HG02623 (cell line): ENCODE measurements at regions not wholly inside any gene's neighbourhood (a gene's known extent, or its start where the extent isn't known, plus 50 kb on each side); places are given as distances from the start of the nearest gene placed in this dataset.

ENCODE experiments used
- ATAC-seq: cut with Tn5 transposase; IDR thresholded peaks from one replicate; pipeline ENCODE4 v1.9.1; 2021; ENCODE audit warnings: moderate library complexity; ENCODE audit not compliant: unreplicated experiment

DNA sequence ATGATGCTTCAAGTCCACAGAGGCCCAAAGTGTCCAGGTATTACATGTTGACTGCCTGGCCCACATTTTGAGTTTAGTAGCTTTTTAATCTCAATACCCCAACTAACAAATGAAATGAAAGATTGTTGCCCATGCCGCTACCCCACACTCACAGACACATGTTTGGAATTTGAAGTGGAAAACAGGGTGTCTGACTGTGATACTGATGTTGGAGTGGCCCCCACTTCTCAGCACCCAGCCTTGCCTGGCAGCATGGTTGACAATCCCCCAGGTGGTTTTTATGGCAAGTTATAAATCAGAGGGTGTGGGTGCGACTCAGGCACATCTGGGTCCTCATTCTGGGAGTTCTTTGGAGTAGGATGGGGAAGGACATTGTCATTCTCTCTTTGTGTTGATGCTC is 314.7 kb upstream of the ZNF32 start:
- no peak for ATAC-seq

DNA sequence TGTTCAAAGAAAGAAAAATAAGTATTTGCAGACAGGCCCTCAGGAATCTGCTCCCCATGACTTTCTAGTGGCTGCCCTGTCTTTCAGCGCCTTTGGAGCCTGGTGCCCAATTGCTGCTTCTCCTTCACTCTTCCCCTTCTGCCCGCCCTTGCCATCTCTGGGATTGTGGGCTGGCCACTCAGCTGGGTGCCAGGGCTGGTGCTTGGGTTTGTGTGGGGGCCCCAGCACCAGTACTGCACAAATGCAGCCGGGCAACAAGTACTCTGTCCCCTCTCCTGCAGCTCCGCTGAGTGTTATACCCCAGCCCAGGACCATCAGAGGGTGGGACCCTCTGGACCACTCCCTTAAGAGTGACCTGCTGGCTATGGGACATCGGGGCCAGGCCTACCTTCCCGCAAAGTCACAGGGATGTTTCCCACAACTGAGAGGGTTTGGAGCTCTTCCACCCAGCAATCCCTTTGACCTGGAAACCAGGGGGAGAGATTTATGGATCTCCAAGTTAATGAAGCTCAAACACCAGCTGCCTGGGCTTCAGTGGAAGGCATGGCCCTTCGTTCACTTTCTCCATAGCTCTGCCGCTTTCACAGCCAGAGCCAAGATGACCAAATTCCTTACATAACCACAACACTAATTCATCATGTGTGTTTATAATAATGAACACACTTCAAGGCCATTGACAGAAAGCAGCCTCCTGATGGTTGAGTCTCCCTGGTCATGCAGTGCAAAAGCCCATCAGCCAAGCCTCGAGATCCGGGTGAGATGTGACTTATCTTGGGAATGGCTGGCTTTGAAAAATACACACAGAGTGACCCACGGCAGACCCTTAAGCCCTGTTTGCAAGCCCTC is 313.9 kb upstream of the ZNF32 start:
- ATAC-seq = no peak

DNA sequence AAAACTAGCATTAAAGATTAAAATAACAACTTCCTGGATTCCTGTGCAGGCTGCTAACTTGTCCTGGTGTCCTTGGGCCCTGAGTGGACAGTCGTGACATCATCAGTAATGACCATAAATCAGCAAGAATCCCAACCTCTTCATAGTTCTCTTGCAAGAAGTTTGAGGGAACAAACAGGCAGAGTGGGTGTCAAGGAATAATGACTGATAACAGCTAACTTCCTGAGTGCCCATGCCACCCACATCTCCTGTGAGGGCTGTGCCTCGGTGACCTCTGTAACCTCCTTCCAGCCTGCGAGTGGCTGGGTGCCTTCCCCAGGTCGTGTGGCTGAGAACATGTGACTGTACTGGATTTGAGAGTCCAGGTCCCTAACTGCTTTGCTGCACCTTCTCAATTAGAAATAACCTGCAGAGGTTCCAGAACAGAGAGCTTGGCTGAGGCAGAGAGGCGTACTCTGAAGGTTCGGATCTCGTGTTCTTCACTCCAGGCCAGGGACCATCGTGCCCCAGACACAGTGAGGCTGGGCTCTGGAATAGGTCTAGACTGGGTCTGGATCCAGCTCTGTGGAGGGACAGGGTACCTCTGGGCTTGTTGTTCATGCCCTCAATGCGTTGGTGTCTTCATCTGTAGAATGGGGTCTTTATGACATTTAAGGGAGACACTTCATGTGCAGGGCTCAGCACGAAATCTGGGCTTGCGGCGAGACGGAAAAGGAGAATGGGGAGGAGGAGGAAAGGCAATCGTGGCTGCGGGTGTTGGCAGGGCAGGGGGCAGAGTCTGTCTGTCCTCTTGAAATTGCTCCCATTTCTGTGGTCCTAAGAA is 313.1 kb upstream of the ZNF32 start:
- no peak for ATAC-seq

DNA sequence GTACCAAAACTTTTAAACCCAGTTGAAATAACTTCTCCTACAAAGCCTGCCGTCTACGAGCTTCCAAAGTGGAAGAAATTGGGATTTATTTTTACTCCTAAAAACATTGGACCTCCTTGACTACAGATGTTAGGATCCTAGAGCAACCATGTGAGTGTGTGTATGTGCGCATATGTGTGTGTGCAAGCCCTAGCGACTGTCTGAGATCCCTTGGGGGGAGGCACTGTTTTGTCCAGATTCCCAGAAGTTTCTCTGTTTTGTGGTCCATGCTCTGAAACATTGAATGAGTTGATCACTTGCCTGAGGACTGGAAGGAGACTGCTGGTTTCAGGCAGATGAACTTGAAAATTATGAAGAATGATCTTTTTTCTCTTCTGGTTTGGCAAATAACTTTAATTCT is 312.3 kb upstream of the ZNF32 start:
- no peak for ATAC-seq

DNA sequence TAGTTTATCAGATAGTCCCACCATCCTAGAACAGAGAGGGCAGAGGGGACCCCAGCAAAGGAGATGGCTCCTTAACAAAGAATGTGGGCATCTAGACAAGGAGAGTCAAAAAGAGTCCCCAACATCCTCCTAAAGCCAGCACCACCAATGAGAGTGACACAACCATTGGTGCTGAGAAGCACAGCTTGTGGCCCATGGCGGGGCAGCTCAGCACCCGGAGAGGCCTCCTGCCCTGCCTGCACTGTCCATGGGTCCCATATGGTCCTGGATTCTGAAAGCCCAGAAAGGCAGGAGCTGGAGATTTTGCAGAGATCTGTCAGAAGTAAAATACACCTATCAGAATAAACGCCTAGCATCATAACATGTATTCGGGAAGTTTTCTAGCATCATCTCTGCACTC is 311.8 kb upstream of the ZNF32 start:
- no peak for ATAC-seq

DNA sequence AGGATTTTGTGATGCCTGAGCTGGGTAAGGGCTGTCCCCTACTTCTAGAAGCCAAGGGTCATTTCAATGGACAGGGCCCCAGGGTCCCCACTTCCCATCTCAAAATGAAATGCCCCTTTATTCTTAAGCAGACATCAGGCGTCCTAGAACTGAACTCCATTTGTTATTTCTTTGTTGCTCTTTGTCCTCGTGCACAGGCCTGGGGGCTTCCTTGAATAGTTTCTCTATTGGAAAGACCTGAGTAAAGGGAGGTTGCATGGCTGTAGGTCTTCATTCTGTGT is 311.4 kb upstream of the ZNF32 start:
- ATAC-seq = no peak

DNA sequence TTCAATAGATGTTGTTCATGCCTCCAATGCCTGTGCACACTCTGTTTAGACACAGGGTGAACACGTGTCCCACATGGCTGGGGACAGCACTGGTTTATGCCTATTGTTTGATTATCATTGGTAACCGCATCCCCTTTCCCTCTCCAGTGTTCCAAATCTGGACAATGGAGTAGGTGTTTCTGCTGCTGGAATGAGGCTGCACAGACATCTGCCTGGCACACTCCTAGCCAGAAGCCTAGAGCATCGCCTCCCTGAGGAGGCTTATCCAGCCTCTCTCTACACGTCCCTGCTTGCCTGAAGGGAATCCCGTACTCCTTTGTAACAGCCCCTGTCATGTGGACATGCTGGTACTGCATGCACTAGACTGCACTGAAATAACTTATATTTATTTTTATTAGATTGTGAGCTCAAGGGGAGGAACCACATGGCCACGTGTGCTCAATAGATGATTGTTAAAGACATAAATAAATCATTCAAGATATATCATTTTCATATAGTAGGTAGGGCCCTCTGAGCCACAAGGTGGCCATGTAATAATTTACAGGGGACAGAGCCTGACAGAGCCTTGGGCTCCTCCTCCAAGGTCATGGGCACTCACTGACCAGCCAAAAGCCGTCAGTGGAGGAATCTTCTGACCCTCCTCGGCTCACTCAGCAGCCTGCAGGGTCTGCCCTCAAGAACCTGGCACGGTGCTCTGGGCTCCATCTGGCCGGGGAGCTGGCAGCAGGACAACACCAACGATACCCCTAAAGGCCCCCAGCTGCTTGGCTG is 310.9 kb upstream of the ZNF32 start:
- no peak for ATAC-seq

DNA sequence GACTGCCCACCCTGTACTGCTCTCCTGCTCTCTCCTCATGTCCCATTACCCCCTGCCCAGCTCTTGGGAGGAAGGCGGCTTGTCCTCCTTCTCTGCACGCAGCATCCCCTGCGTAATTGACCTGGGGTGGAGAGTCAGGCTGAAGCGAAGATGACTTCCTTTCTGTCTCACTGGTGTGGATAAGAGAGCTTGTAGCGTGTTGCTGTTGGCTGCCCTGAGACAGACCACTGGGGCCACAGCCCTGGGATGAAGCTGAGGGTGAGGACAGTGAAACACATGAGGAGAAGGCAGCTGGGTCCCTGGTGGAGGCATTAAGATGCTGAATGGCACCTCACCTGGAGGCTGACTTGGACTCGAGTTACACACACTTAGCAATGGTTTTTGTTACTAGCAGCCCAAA is 310.3 kb upstream of the ZNF32 start:
- no peak for ATAC-seq

DNA sequence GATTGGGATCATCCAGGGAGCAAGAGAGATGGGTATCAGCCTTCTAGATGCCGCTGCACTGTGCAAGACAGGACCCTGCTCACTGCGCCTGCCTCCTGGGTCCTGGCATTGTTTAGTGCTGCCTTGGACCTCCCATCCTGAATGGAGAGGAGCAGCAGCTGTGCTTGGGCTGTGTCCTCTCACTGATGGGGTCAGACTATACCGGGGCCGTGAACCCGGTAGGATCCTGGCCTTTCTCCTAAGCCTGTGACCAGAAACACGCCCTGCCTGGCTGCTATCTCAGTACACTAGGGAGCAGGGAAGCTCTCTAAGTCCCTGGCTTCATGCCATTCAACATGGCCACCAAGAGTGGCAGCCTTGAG is 309.4 kb upstream of the ZNF32 start:
- no peak for ATAC-seq

DNA sequence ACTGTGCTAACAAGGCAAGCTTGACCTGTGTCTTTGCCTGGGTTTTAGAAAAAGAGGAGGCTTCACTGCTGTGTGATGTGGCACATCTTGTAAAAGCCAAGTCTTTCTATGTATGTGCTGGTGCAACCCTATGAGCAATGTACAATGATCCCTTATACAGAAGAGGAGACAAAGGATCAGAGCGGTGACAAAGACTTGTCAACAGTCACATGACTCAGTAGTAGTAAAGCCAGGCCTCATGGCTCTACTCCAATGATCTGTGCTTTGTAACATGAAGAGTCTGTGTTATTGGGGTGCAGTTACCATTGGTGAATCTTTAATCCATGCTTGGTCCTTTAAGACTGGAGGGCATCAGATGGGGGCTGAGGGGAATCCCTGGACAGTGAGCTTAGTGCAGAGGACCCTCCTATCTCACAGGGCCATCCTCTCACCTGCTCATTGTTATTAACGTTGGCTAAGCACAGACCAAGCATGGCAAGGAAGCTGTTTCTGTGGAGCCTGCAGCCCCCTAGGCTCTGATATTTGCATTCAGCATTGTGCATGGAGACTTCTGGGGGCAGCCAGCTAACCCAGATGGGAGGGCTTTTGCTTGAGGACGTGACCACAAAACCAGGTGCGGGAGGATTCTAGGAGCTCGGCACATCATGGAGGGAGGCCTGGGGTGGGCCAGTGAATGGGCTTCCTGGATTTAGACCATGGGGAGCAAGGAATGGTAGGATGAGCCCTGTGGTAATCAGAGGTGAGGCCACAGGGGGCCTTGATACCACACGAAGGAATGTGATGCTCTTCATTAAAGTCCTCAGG is 308.8 kb upstream of the ZNF32 start:
- no peak for ATAC-seq

DNA sequence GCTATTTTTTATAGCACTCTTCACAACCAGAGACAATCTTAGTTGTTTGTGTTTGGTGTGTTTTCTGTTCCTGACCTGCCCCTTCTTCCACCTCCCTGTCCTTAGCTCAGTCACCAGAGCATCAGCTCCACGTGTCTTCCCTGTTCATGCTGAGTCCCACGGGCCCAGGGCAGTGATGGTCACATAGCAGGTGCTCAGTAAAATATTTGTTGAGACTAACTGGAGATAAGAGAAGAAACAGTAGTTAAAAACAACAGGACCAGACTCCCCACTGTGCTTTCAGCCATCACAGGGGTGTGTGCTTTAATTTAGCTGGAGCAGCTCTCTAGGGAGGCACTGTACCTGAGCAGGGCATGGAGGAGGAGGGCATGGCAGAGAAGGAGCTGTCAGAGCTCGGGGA is 307.3 kb upstream of the ZNF32 start:
- ATAC-seq = no peak

DNA sequence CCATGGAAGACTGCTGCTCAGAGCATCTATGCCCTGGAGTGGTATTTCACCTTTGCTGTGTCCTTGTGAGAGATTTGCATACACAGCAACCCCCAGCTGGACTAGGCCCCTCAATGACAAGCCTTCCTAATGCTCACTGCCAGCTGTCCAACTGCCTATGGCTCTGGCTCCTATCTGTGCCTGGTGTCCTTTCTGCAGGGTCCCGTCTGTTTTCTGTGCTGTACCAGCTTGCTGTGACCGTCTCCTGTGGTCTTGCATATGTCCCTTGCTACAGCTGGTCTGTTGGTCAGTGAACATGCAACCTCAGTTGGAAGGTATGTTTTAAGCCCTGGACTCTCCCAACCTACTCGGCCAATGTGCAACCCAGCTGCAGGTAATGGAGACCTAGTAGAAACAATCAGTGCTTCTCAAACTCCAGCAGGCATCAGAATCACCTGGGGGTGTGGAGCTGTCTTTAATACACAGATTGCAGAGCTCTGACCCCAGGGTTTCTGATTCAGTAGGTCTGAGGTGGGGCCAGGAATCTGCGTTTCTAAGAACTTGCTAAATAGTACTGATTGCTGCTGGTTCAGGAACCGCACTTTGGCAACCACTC is 306.4 kb upstream of the ZNF32 start:
- ATAC-seq = no peak

DNA sequence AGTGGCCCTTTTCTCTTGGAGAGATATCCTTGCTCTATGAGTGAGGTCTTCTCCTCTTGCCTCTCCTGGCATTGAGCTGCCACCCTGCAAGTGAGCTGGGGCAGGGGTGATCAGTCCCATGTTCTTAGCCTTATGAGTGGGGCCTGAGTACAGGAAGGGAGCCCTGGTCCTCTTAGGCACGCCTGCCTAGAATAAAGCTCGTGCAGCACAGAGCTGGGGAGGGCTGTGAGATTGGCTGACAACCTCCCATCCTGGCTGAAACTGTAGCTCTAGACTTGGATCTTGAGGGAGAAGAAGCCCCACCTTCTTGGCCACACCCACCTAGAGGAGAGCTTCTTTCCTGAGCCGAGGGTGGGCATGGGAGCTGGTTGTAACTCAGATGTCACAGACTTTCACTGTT is 305.0 kb upstream of the ZNF32 start:
- ATAC-seq = no peak

DNA sequence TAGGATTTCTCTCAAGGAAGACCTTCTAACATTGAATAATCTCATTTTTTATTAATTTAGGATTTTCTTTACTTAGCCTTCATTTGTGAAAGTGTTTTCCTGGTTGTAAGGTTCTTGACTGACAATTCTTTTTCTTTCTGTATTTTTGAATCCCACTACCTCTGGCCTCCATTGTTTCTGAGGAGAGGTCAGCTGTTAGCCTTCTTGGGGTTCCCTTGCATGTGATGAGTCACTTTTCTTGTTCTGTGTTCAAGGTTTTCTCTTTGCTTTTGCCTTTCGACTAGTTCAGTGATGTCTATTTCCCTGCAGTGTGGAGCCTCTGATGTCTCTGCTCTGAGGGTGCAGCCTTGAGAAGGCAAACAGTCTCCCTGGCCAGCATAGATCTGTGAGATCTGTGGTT is 304.1 kb upstream of the ZNF32 start:
- no peak for ATAC-seq

DNA sequence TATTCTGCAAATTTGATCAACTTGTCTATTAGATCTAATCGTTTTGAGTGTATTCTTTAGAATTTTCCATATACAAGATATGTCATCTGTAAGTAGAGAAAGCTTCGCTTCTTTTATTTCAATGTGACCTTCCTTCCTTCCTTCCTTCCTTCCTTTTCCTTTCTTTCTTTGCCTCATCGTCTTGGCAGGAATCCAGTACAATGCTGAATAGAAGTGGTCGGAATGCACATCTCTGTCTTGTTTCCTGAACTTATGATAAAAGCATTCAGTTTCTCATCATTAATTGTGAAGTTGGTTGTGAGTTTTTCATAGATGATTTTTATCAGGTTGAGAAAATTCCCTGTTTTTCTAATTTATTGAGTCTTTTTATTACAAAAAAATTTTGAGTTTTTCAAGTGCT is 300.7 kb upstream of the ZNF32 start:
- no peak for ATAC-seq

DNA sequence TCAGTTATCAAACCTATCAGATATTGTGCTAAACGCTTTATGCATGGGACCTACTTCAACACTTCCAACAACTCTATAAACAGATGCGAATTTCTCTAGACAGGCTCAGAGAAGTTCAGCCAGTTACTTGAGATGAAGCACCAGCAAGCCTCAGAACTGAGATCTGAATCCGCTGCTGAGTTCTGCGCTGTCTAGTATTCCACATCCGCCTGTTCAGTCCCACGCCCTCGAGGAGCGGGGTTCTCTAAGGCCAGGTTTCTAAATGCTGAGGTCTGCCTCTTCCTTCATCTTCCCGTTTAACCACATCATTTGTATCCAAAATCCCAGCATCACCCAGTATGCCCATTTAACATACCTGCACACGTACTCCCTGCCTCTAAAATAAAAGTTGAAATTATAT is 297.8 kb upstream of the ZNF32 start:
- no peak for ATAC-seq

DNA sequence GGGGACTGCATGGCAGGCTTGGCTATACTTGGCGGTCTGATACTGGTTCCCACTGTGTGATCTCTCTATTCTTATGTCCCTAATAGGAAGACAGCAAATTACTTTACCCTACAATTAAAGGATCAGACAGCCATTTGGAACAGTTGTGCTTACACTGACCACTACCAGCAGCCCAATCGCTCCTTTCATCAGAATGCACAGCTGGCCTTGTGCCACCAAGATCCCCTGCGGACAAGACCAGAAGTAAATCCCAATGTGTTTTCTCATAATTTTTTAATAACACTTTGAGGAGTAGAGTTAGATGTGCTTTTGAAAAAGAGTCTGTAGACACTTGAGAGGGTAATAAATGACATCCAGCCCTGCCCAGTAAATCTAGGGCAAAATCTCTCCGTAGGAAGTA is 297.2 kb upstream of the ZNF32 start:
- no peak for ATAC-seq

DNA sequence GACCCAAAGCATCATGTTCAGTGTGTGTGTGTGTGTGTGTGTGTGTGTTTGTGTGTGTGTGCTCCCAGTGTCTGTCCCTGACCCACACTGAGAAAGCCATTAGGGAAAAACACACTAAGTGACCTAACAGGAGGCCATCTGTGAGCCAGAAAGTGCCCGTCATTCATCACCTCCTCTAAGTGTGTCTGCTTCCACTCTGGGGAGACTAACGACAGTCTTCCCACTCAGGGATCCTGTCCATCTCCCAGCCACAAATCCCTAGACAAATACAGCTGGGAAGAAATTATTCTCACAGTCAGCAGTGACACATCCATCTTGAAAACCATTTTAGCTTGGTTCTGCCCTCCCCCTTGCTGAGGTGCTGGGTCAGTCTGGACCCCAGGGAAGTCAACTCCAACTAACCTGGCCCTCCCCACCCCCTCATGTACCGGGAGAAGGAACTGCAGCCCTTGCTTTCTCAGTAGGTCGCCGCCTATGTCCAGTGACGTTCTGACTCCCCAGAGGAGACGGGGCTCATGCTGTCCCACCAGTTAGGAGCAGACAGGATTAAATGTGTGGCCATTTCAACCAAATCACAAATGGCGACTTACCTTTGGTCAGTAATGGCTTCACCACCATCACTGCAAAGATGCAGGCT is 296.5 kb upstream of the ZNF32 start:
- no peak for ATAC-seq

DNA sequence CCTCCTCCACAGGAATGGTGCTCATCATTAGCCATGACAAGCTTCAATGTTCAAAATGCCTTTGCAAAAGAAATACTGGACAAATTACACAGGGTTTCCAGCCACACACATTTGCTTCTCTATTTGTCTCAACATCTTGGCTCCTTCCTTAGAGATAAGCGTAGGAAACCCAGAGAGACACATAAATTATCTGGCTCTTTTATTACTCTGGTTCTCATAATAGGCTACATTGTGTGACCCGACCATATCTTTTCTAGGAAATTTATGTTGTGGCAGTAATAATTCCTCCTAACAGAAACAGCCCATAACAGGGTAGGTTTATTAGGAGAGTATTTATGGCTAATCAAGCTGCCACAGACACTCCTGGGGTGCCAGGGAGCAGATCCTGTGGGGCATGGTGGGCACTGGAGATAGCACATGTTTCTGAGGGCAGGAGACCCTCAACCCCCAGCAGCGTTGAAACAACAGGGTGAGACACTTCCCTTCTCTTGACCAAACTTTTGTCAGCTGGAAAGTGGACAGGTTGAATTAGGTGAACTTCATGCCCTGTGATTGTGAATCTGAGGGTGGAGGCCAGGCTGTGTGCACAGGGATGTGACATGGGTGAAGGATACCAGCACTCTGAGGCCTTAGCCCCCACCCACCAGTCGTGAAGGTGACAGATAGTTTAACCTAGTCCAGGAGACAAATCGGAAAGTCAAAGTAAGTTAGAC is 295.9 kb upstream of the ZNF32 start:
- no peak for ATAC-seq
